ENCODE measurements at regions not wholly inside any gene's neighbourhood (a gene's known extent, or its start where the extent isn't known, plus 50 kb on each side); places are given as distances from the start of the nearest gene placed in this dataset.

GRCh38 chr2:144890828-144891227 lies 370.9 kb upstream of the ZEB2 start:
- no peaks in the 10 kb centered on the region for H3K36me3 ChIP-seq (ENCODE audit: control insufficient read depth in 2 of 2, insufficient read depth in 1 of 2, low read length in 2 of 2)
- no peaks in the 10 kb centered on the region for H3K9me3 ChIP-seq (ENCODE audit: control insufficient read depth, insufficient read depth, low read depth, low read length)
- H3K4me1 ChIP-seq (ENCODE audit: control insufficient read depth, insufficient read depth, low read length) = no peaks in the 10 kb centered on the region
- TF ChIP-seq ZNF561 (tag by site-specific recombination; IDR thresholded peaks at IDR 0.05; ENCODE audit: borderline replicate concordance) (no peak), ZNF513 (tag by site-specific recombination; IDR thresholded peaks at IDR 0.05) (no peak), RBAK (tag by site-specific recombination; IDR thresholded peaks at IDR 0.05) (no peak), ZNF791 (tag by site-specific recombination; IDR thresholded peaks at IDR 0.05) (no peak), ZNF548 (tag by site-specific recombination; IDR thresholded peaks at IDR 0.05) (no peak), ZBTB1 (tag by site-specific recombination; IDR thresholded peaks at IDR 0.05) (no peak), ZNF112 (tag by site-specific recombination; IDR thresholded peaks at IDR 0.05) (no peak), ZNF704 (tag by site-specific recombination; IDR thresholded peaks at IDR 0.05) (no peak), ZNF341 (tag by site-specific recombination; IDR thresholded peaks at IDR 0.05; ENCODE audit: low read depth) (no peak), INSM2 (tag by site-specific recombination; IDR thresholded peaks at IDR 0.05) (no peak), PRDM2 (tag by site-specific recombination; IDR thresholded peaks at IDR 0.05; ENCODE audit: borderline replicate concordance) (no peak), SALL2 (tag by site-specific recombination; IDR thresholded peaks at IDR 0.05; ENCODE audit: borderline replicate concordance) (no peak)
- H3K4me3 ChIP-seq (ENCODE audit: low read depth, low read length) = no peak overlapping the region
- CTCF ChIA-PET = interaction anchor here (0.7 to 1.2 kb wide), 4 partner anchors 15 to 1317 kb away, joined by 3 to 5 read pairs (median 4); no protein-coding TSS in a partner anchor
- POLR2A ChIA-PET = no interaction called here
- no peak overlapping the region for H3K27ac ChIP-seq (ENCODE audit: extremely low read depth, low read depth, low read length)

- POLR2A ChIA-PET = no interaction called here
- CTCF ChIA-PET = interaction anchor here (0.6 to 1.1 kb wide), 2 partner anchors 60 to 174 kb away, joined by 3 to 4 read pairs; no protein-coding TSS in a partner anchor
- no peak for TF ChIP-seq ZNF416 (tag by site-specific recombination; IDR thresholded peaks at IDR 0.05)
- Histone ChIP-seq H3K27ac (ENCODE audit: extremely low read depth, low read depth, low read length) (no peak overlapping the region), H3K36me3 (ENCODE audit: control insufficient read depth in 2 of 2, insufficient read depth in 1 of 2, low read length in 2 of 2) (no peaks in the 10 kb centered on the region), H3K4me1 (ENCODE audit: control insufficient read depth, insufficient read depth, low read length) (no peaks in the 10 kb centered on the region), H3K9me3 (ENCODE audit: control insufficient read depth, insufficient read depth, low read depth, low read length) (no peaks in the 10 kb centered on the region), H3K4me3 (ENCODE audit: low read depth, low read length) (no peak overlapping the region)
Measured at GRCh38 chr2:144889348-144889747, 369.4 kb upstream of the ZEB2 start.

All from HEK293 (cell line).